ENCODE measurements at regions not wholly inside any gene's neighbourhood (a gene's known extent, or its start where the extent isn't known, plus 50 kb on each side); places are given as distances from the start of the nearest gene placed in this dataset.

DNA sequence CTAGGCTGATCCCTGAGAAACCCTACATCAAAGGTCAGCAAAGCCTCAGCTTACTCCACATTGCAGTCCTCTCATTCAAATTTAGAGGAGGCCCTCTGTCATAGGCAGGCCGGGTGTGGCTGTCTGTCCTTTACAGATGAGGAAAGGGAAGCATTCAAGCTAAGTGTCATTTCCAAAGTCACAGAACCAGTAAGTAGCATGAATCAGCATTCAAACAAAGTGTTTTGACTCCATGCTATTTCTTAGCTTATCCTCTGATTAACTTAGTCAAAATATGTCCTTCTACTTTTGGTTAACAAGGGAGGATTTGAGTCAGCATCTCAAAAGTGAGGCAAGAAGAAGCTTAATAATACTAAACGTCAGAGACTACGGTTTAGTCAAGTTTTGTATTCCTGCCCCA is 409.0 kb upstream of the POU3F3 start:
- TF ChIP-seq, protein P1, sequence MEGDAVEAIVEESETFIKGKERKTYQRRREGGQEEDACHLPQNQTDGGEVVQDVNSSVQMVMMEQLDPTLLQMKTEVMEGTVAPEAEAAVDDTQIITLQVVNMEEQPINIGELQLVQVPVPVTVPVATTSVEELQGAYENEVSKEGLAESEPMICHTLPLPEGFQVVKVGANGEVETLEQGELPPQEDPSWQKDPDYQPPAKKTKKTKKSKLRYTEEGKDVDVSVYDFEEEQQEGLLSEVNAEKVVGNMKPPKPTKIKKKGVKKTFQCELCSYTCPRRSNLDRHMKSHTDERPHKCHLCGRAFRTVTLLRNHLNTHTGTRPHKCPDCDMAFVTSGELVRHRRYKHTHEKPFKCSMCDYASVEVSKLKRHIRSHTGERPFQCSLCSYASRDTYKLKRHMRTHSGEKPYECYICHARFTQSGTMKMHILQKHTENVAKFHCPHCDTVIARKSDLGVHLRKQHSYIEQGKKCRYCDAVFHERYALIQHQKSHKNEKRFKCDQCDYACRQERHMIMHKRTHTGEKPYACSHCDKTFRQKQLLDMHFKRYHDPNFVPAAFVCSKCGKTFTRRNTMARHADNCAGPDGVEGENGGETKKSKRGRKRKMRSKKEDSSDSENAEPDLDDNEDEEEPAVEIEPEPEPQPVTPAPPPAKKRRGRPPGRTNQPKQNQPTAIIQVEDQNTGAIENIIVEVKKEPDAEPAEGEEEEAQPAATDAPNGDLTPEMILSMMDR (IDR thresholded peaks at IDR 0.05), result no peak
- no peak for TF ChIP-seq ZFX (IDR thresholded peaks at IDR 0.05; ENCODE audit: borderline replicate concordance)

All from 22Rv1 (cell line).